ENCODE measurements at regions not wholly inside any gene's neighbourhood (a gene's known extent, or its start where the extent isn't known, plus 50 kb on each side); places are given as distances from the start of the nearest gene placed in this dataset.
"Not testable (repeated sequence)": the region's sequence is repeated elsewhere in the genome, so short reads cannot be mapped to it uniquely, and the experiment has no call there.

- no peak for DNase-seq
Observed at GRCh38 chr5:51661646-51662265, 278.5 kb downstream of the ISL1 start.

- no peak for DNase-seq
Observed at GRCh38 chr5:51664491-51665250, 281.4 kb downstream of the ISL1 start.

- DNase-seq = no peak
Observed at GRCh38 chr5:51665251-51665593, 282.0 kb downstream of the ISL1 start.

- DNase-seq = no peak
Observed at GRCh38 chr5:51669095-51669494, 285.8 kb downstream of the ISL1 start.

- no peak for DNase-seq
Observed at GRCh38 chr5:51678330-51678729, 295.1 kb downstream of the ISL1 start.

- DNase-seq = no peak
Observed at GRCh38 chr5:51679286-51679685, 296.0 kb downstream of the ISL1 start.

- DNase-seq = no peak
Observed at GRCh38 chr5:51684794-51685355, 301.6 kb downstream of the ISL1 start.

- no peak for DNase-seq
Observed at GRCh38 chr5:51685419-51685818, 302.2 kb downstream of the ISL1 start.

GRCh38 chr5:51686622-51687021 is 303.4 kb downstream of the ISL1 start:
- no peak for DNase-seq

GRCh38 chr5:51691538-51692079 is 308.4 kb downstream of the ISL1 start:
- DNase-seq = no peak

GRCh38 chr5:51694826-51695225 is 311.6 kb downstream of the ISL1 start:
- no peak for DNase-seq

GRCh38 chr5:51696122-51696521 is 312.9 kb downstream of the ISL1 start:
- no peak for DNase-seq

GRCh38 chr5:51702046-51702445 is 318.8 kb downstream of the ISL1 start:
- not testable (repeated sequence) for DNase-seq

GRCh38 chr5:51712201-51712600 is 329.0 kb downstream of the ISL1 start:
- no peak for DNase-seq

- DNase-seq = not testable (repeated sequence)
Observed at GRCh38 chr5:51715445-51715844, 332.2 kb downstream of the ISL1 start.

GRCh38 chr5:51731421-51732029 is 348.3 kb downstream of the ISL1 start:
- no peak for DNase-seq

GRCh38 chr5:51732304-51732703 is 349.1 kb downstream of the ISL1 start:
- no peak for DNase-seq

GRCh38 chr5:51734677-51735076 is 351.4 kb downstream of the ISL1 start:
- no peak for DNase-seq

GRCh38 chr5:51746023-51746422 is 362.8 kb downstream of the ISL1 start:
- DNase-seq = no peak

- DNase-seq = no peak
Observed at GRCh38 chr5:51748647-51749046, 365.4 kb downstream of the ISL1 start.

All from COR-L47 (cell line).